Stimulated activated CD8-positive, alpha-beta memory T cell treated with anti-CD3 and anti-CD28 coated beads, Interleukin-7, amount 100 ng/mL, for 48 hours (primary cell): ENCODE measurements at regions not wholly inside any gene's neighbourhood (a gene's known extent, or its start where the extent isn't known, plus 50 kb on each side); places are given as distances from the start of the nearest gene placed in this dataset.

Source experiments
- DNase-seq, 2 donors: peaks; one replicate each; pipeline ENCODE4 v3.0.0-alpha.2; 2020; ENCODE audit warnings: low read depth in 1 of 2; ENCODE audit errors: extremely low read depth in 1 of 2

DNA sequence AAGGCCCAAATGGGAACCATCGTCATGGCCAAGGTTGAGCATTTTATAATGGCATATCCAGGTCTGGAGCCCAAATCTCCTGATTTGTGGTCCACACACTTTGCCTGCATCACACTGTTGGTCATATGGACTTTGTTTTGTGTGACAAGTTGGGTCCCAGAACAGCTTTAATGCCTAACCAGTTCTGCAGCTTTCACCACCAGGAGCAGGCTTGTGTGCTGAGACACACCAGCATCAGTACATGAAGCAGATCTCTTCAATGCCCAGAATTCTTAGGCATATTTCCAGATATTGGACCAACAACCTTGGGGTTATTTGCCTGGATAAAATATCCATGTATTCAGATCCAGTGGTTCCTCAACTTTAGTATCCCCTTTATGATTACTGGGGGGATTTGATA, 371.3 kb downstream of the FBXW7 start:
- no peak for DNase-seq

DNA sequence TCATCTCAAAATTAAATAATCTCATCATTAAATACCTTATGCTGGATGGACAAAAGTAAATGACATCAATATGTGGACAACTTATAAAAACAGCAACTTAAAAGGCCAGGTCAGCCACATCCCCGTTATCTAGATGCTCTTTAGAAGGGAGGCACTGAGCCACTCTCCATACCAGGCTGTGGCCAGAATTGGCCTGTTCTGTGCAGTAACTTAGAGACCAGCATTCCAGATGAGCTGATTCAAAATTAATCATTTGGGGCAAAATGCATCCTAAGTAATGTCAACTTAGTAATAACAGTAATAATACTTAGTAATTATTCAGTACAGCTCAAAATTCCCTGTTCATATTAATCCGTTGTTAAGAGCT, 373.6 kb downstream of the FBXW7 start:
- no peak for DNase-seq

DNA sequence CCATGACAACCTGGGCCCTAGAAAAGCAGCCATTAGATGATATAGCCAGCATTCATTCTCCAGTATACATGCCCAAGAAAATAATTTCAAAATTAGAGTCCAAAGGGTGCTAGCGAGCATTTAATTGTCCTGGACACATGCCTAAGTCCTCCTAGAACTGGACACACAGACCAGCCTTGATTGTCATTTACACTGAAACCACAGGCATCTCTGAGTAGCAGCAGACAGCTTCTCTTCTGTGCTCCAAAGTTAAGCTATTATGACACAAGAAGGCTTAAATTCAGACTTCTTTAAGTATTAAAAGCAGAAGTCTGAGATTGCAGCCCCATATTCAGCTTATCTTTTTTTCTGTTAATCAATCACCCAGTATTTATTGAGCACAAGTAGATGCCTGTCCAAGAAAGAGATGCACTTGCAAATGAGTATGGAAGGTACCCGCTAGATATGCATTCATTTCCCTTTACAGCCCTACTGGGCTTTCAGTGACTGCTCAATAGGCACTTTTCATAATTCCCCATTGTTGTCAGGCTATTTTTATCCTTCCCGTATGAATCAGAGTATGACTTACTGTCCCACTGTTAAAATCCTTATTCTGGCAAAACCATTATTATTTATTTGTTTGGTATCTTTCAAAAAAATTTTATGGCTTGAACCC, 374.1 kb downstream of the FBXW7 start:
- no peak for DNase-seq

DNA sequence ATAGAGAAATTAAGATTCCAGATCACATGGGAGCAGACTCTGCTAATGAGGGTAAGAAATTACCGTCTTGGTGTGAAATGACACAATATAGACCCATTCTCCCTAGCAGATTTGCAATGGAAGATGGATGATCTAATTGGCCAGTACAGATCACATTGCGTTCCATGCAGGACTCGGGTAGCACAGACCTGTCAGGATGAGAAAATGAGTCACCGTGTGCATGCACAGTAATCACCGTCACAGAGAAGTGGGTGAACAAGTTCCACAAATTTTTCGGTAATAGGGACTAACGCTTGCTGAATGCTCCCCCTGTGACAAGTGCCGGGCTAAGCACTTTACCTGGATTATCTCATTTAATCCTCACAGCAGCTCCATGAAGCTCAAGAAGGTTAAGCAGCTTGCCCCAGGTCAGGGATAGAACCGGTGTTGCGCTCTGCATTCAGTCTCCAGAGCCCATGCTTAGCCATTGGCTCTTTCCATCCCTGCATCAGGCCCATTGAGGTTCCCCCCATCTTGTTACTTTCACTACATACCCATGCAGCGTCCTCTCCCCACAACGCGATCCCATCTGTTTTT, 375.6 kb downstream of the FBXW7 start:
- no peak for DNase-seq

DNA sequence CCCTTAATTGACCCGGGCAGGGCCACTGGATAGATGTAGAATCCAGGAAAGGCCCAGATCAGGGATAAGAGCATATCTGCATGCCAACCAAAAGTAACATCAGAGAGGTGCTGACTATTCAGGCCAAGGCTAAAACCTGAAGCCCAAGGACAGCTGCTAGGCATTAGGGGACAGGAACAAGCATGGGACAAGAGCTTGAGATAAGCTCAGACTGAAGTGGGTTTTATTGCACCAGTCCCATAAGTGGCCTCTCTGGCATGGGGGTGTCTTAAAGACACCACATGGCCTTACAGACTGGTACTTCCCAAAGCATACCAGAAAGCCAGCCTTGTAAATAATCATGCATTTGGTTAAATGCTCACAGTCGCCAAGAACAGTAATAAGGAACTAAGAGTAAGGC, 376.1 kb downstream of the FBXW7 start:
- DNase-seq = no peak

DNA sequence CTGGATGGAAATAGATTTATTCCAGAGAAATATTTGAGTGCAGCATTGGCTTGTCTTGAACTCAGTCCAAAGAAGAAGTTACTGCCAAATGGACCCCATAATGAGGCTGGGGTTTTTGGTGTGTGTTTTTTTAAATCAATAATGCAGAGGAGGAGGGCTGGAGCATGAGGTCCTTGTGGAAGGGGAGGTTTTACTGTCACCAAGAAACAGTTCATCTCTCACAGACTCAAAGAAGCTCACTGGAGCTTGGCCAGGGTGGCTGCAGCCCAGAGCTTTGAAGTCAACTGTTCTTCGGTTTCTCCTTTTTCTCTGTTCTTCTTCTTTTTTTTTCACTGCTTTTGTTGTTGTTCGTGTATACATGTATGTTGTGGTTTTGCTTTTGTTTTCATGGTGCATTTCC, 377.7 kb downstream of the FBXW7 start:
- DNase-seq = no peak

DNA sequence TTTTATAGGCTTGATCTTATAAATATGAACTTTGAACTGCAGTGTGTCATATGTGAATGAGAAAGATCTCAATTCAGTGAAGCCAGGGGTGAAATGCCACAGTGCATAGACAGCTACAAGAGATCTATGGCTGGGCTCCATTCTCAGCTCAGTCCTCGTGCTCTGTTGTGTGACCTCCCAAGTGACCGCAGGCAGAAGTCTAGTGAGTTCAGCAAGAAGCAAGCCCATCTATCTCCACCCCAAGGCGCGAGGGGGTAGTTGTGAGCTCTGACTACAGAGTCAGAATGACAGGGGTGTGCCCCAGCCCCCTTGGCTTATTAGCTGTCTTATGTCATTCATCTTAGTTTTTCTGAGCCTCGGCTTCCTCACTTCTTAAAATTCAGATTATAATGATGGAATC, 378.3 kb downstream of the FBXW7 start:
- DNase-seq = no peak

DNA sequence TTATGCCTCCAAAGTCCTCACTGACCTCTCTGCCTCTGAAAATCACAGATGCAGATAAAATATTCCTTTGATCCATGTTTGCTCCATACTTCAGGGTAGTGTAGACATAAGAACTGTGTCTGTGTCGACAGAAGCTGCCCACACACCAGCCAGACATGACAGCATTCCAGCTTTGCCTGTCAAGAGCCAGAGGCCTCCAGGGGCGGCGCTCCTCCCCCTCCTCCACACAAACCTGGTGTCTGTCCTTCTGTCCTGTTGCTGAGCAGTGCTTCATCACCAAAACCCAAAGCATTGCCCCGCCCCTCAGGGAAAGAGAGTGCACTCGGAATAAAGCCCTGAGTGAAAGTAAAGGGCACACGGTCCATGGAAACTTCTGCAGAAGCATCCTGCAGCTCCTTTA, 379.4 kb downstream of the FBXW7 start:
- DNase-seq = no peak

DNA sequence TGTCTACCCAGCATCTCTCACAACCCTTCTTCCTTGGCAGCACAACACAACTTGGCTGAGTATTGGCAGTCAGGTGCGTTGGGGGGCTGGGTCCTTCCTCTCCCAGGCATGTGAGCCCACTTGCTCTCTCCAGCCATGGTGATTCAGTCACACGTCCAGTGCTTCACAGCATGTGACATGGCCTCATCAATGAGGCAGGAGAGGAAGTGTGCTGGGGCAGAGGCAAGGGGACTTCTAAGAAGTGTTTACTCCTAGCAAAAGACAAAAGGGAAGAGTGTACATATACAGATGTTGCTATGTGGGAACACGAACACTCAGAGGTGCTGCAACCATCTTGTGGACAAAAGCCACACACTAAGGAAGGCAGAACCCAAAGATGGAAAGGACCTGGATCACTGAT, 380.8 kb downstream of the FBXW7 start:
- DNase-seq = no peak

DNA sequence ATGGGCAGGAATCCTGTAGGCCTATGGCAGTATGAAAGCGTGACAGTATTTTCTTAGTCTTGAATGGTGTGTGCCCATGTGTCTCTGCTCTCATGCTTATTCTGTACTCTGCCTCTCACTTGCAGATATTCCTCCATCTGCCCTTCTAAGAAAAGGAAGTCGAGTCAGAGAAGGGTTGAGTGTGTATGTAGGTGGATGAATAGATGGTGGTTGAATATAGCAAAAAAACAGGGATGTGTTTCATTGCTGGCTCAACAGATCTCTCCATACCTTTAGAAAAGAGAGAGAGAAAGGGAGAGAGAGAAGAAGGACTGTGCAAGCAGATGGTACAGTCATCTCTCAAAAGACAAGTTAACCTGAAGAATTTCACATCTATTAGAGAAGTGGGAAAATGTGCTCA, 381.5 kb downstream of the FBXW7 start:
- no peak for DNase-seq

DNA sequence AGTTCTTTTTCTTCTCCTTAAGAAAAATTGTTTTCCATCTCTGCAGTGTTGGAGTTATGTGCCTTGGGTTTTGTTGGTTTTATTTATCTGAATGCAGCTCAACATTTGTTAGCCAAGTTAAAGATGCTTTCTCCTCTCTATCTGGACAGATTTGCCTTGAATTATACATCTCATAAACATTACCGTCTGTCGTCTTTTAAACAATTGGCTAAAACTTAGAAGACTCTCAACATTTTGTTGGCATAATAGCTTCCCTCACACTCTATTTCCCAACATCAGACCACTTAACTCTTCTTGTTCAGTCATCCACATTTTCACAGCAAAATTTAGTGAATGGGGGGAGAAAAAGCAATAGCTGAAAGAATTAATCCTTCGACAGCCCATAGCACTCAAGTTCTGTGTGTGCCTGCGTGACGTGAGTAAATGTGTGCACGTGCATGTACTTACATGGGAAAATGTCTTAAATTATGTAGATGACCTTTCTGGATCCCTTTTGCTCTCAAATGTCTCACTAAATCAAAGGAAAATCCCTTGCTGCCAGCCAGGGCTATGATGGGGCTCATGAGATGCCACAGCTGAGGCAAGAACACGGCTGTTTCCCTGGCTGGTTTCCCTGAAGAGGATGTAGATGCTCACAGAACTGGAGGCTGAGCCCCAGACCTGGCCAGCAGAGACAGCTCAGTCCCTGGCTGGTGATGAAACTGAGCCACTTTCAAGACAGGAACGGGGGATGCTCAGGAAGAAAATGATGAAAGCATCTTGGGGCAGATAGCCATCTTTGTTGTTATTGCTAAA, 382.2 kb downstream of the FBXW7 start:
- no peak for DNase-seq

DNA sequence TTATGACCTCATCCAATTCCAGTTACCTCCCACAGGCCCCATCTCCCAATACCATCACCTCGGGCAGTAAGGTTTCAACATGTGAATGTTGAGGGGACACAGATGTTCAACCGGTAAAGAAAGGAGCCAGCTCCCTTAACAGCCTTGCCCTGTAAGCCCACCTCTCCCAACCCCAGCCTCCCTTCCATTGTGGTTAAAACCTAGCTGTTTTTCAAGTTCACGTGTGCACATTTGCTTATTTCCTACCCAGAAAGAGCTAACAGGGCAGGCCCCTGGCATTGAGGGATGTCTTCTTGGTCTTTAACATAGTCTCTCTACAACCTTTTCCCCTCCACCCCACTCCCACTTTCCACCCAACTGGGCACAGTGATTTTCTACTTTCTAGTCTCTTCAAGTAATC, 385.7 kb downstream of the FBXW7 start:
- DNase-seq = no peak

DNA sequence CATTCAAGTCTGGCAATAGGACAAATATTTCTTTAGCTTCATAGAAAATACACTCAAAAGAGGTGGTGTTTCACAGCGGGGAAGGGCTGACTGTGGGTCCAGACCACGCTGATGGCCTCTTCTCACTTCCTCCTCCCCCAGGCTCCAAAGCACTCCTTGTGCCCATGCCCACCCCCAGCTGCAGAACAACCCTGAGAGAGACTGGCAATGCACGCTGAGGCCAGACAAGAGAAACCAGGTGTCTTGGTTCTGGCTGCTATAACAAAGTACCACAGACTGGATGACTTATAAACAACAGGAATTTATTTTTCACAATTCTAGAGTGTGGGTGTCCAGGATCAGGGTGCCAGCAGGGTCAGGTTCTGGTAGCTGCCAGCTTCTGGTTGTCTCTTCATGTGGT, 386.1 kb downstream of the FBXW7 start:
- DNase-seq = no peak

DNA sequence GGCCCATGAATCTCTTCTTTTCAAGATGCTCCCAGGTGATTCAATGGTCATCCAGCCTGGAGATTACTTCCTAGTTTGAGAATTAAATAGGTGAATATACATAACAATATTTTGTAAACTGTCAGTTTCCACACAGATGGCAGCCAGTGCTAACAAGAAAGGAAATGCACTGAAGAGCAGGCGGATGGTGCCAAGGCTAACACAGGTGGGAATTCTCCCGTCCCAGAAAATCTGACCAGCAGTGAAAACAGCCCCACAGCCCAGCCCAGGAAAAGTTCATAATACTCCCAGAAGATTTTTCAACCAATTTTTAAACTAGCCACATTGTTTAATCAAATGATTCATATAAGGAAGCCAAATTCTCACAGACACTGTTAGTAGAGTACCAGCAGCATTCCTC, 387.2 kb upstream of the GATB start:
- DNase-seq = no peak

DNA sequence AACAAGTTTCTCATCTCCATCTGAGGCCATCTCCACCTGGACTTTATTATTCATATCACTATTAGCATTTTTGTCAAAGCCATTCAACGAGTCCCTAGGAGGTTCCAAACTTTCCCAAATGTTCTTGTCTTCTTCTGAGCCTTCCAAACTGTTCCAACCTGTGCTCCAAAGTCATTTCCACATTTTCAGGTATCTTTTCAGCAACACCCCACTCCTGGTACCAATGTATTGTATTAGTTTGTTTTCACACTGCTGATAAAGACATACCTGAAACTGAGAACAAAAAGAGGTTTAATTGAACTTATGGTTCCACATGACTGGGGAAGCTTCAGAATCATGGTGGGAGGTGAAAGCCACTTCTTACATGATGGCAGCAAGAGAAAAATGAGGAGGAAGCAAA, 385.4 kb upstream of the GATB start:
- DNase-seq = no peak

DNA sequence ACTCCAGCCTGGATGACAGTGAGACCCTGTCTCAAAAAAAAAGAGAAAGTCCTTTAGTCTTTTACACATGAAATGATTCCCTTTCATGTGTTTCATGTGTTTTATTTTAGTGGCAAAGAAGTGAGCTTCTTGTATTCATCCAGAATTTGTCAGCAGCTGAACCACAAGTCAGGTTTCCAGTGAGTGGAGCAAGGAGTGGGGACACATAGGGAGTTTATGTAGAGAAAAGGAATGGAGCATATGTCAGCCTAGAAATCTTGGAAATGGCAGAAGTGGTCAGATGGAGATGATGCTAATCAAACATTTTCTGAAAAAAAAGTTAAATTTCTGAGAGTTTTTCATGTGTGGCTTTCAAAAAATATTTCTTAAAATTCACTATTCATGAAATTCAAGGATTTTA, 383.0 kb upstream of the GATB start:
- DNase-seq = no peak

DNA sequence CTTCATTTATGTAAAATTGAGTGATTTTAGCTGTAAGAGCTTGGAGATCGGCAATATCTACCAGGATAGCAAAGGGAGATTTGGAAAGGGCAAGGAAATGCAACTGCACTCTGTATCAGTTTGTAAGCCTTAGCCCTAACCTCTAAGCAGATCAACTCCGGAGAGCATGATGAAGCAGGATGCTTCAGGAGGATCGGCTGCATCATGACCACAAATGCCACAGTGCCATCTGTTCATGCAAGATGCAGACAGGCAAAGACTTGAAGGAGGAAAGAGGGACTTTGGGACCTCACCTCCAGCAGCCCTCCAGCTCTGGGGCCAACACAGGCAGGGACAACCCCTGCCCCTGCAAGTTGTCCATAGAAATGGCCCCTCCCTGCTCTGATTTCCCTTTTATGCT, 377.6 kb upstream of the GATB start:
- DNase-seq = peak in 1 of 2 donors; percentile 2

DNA sequence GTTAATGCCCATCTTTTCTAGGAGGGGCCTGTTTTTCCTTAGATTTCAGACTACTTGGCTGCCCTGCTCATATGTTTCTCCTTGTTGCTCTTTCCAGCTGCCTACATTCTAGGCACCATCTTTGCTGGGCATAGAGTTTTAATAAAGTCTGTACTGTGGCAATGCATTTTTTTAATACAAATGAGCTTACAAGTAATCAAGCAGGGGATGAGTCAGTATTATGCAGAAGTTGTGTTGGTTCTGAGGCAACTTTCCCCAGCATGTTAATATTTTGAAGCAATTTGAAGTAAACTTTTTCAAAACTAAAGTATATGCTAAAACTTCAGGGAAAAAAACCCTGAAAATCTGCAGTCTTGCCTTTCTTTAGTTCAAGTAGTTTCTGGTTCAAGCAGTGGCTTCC, 372.0 kb upstream of the GATB start:
- no peak for DNase-seq

DNA sequence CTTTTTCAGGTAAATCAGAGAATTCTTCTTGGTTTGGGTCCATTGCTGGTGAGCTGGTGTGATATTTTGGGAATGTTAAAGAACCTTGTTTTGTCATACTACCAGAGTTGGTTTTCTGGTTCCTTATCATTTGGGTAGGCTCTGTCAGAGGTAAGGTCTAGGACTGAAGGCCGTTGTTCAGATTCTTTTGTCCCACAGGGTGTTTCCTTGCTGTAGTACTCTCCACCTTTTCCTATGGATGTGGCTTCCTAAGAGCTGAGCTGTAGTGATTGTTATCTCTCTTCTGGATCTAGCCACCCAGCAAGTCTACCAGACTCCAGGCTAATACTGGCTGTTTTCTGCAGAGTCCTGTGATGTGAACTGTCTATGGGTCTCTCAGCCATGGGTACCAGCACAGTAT, 367.5 kb upstream of the GATB start:
- no peak for DNase-seq

DNA sequence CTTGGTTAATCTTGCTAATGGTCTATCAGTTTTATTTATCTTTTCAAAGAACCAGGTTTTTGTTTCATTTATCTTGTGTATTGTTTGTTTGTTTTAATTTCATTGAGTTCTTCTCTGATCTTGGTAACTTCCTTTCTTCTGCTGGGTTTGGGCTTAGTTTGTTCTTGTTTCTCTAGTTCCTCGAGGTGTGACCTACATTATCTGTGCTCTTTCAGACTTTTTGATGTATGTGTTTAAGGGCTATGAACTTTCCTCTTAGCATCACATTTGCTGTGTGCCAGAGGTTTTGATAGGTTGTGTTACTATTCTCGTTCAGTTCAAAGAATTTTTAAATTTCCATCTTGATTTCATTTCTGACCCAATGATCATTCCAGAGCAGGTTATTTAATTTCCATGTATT, 365.4 kb upstream of the GATB start:
- no peak for DNase-seq

DNA sequence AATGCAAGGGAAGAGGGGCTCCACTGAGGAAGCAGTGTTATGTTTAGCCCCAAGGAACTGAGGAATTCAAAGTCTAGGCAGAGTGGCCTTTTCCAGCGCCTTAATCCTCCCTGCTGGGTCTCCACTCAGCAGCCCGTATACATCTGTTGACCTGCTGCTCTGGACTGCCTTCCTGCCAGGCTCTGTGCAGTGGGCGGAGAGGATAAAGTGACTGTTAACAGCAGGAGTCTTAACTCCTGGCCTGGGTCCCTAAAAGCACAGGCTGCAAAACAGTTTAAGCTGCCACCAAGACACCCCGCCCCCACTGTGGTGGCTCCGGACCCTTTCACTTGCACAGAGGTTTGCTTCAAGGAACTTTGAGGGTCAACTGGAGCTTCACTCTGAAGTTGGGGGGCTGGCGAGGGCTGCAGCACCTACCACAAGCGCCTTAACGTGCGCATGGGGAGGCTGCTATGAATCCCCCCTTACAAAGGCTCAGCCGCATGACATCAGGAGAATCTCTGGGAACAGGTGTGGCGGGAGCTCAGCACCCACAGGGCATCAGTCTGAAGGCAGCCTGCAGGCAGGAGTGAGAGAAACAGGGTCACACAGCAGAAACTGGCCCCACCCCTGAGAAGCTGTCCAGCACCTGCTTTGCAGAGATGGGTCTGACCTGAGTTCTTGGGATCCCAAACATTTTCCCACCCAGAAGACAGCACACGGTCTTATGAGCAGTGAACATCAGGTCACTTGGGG, 358.2 kb upstream of the GATB start:
- DNase-seq = no peak
